Endothelial cell of umbilical vein (primary cell): ENCODE measurements at regions not wholly inside any gene's neighbourhood (a gene's known extent, or its start where the extent isn't known, plus 50 kb on each side); places are given as distances from the start of the nearest gene placed in this dataset.

Experiments used
- BruUV-seq: library from RNA; stranded (reverse); fragments of 400-500 nt; replicated peaks from 2 replicates; lab custom pipeline; 2021; lab: Mats Ljungman, UMichigan
- CTCF ChIA-PET: fragments of 300-600, 350-600 bp; sonication (Branson Sonifier 250); formaldehyde crosslinking; loops from one replicate; lab custom pipeline; 2021; ENCODE audit warnings: antibody characterized with exemption, inconsistent platforms; lab: Charles Lee
- POLR2A ChIA-PET: fragments of 300-600, 350-600 bp; sonication (Branson Sonifier 250); formaldehyde crosslinking; loops from one replicate; lab custom pipeline; 2021; ENCODE audit warnings: antibody characterized with exemption, inconsistent platforms; lab: Charles Lee
- DNase-seq: peaks from one replicate; pipeline ENCODE4 v3.0.0-alpha.2; 2011; ENCODE audit warnings: low read depth, low spot score
- FAIRE-seq: peaks from 2 replicates; lab custom pipeline; 2011; peaks lifted over from hg19 to GRCh38; lab: Jason Lieb, UNC
- H2AFZ ChIP-seq: 2 replicates; pipeline ENCODE4 v1.6.0; 2012; ENCODE audit warnings: low read depth, low read length, control low read depth, inconsistent platforms
- H3K27ac ChIP-seq: 2 replicates; pipeline ENCODE4 v1.5.1; 2011; ENCODE audit warnings: low read depth, mild to moderate bottlenecking, control low read depth, low read length, moderate library complexity; ENCODE audit not compliant: insufficient read depth
- H3K27me3 ChIP-seq, 2 experiments: 2 replicates each; pipeline versions ENCODE4 v1.6.0 to v1.6.1; 2011; ENCODE audit warnings: low read length in 2 of 2, mixed read lengths in 1 of 2; ENCODE audit not compliant: control insufficient read depth in 2 of 2, insufficient read depth in 2 of 2
- H3K36me3 ChIP-seq, 2 experiments: 2 replicates in 1 of 2; 3 replicates in 1 of 2; pipeline ENCODE4 v1.5.1; 2011; ENCODE audit warnings: low read length in 2 of 2, mild to moderate bottlenecking in 1 of 2, moderate library complexity in 1 of 2; ENCODE audit not compliant: control insufficient read depth in 2 of 2, insufficient read depth in 2 of 2; ENCODE audit errors: extremely low read depth in 1 of 2
- H3K4me1 ChIP-seq: 3 replicates; pipeline ENCODE4 v1.5.1; 2011; ENCODE audit warnings: mild to moderate bottlenecking, low read length; ENCODE audit not compliant: control insufficient read depth, insufficient read depth; ENCODE audit errors: extremely low read depth
- H3K4me2 ChIP-seq: 2 replicates; pipeline ENCODE4 v1.6.1; 2011; ENCODE audit warnings: low read length, control low read depth, mixed read lengths; ENCODE audit not compliant: insufficient read depth
- H3K4me3 ChIP-seq, 3 experiments: fragments of 200-600 bp in 1 of 3; sonication (generic), shearing (Covaris generic) in 1 of 3; replicated peaks in 1 of 3; 2 replicates each; pipeline ENCODE4 v1.5.1; 2011 to 2016; ENCODE audit warnings: control low read depth in 3 of 3, low read length in 3 of 3, mild to moderate bottlenecking in 2 of 3, inconsistent platforms in 1 of 3, low read depth in 1 of 3, moderate library complexity in 1 of 3; ENCODE audit not compliant: insufficient read depth in 1 of 3
- H3K79me2 ChIP-seq: 2 replicates; pipeline ENCODE4 v1.6.0; 2012; ENCODE audit warnings: low read length, inconsistent platforms; ENCODE audit not compliant: control insufficient read depth, insufficient read depth
- H3K9ac ChIP-seq: replicated peaks from 2 replicates; pipeline ENCODE3; 2011; ENCODE audit warnings: low read length, control low read depth; ENCODE audit not compliant: insufficient read depth; ENCODE audit errors: extremely low read depth
- H3K9me1 ChIP-seq: replicated peaks from 3 replicates; pipeline ENCODE4 v1.6.0; 2011; ENCODE audit warnings: mild to moderate bottlenecking, low read length; ENCODE audit not compliant: control insufficient read depth, insufficient read depth; ENCODE audit errors: extremely low read depth
- H3K9me3 ChIP-seq: replicated peaks from 2 replicates; pipeline ENCODE4 v1.5.1; 2012; ENCODE audit warnings: low read length, inconsistent platforms; ENCODE audit not compliant: control insufficient read depth, insufficient read depth
- H4K20me1 ChIP-seq: replicated peaks from 2 replicates; pipeline ENCODE3; 2011; ENCODE audit warnings: mild to moderate bottlenecking, low read length; ENCODE audit not compliant: control insufficient read depth, insufficient read depth; ENCODE audit errors: extremely low read depth
- EZH2 ChIP-seq: IDR thresholded peaks from 2 replicates; pipeline ENCODE4 v1.6.1; 2012; ENCODE audit warnings: borderline replicate concordance, low read depth, mild to moderate bottlenecking, moderate library complexity, low read length, inconsistent platforms; ENCODE audit not compliant: severe bottlenecking
- FOS ChIP-seq: IDR thresholded peaks from 2 replicates; pipeline ENCODE4 v1.6.1; 2011; ENCODE audit warnings: mild to moderate bottlenecking, low read length, moderate library complexity, borderline replicate concordance; ENCODE audit not compliant: insufficient read depth
- GATA2 ChIP-seq: IDR thresholded peaks from 2 replicates; pipeline ENCODE4 v1.7.0; 2011; ENCODE audit warnings: low read depth, mild to moderate bottlenecking, moderate library complexity, mixed read lengths, low read length; ENCODE audit not compliant: insufficient read length, insufficient read depth
- JUN ChIP-seq: IDR thresholded peaks from 2 replicates; pipeline ENCODE4 v1.6.1; 2011; ENCODE audit warnings: borderline replicate concordance, low read depth; ENCODE audit not compliant: insufficient read length, insufficient read depth
- MAX ChIP-seq: IDR thresholded peaks from 2 replicates; pipeline ENCODE4 v1.6.1; 2011; ENCODE audit not compliant: insufficient read depth, insufficient read length
- POLR2A ChIP-seq: IDR thresholded peaks from 2 replicates; pipeline ENCODE4 v1.6.1; 2012; ENCODE audit warnings: low read depth, mild to moderate bottlenecking, control low read depth, low read length
- POLR2AphosphoS5 ChIP-seq: IDR thresholded peaks from 2 replicates; pipeline ENCODE4 v1.6.1; 2012; ENCODE audit warnings: low read depth, mild to moderate bottlenecking, control low read depth, low read length, moderate library complexity; ENCODE audit not compliant: insufficient read depth
- dilution Hi-C: fragments of 300-500 bp; cut with MboI; formaldehyde crosslinking; loops from one replicate; pipeline ENCODE4 v1.15.0; 2019; ENCODE audit warnings: low sequenced_read_pairs; ENCODE audit not compliant: extremely low pct_ligation_motif_present
- intact Hi-C: fragments of 100-400 bp; cut with micrococcal nuclease; formaldehyde crosslinking; loops from one replicate; pipeline ENCODE4 v1.10.0; 2022
- TF ChIP-seq, protein P1 (sequence below), 2 donors: IDR thresholded peaks; 1 replicate in 1 of 2; 2 replicates in 1 of 2; pipeline ENCODE4 v1.5.1; 2011; ENCODE audit warnings: low read length in 2 of 2, mild to moderate bottlenecking in 2 of 2, moderate library complexity in 2 of 2, control low read depth in 1 of 2, inconsistent platforms in 1 of 2, low read depth in 1 of 2; ENCODE audit not compliant: insufficient read depth in 1 of 2; ENCODE audit errors: extremely low read depth in 1 of 2

GRCh38 chr7:34584526-34584925 lies 73.5 kb upstream of the NPSR1 start:
- Histone ChIP-seq H3K4me3 (no peak overlapping the region), H3K4me2 (no peak overlapping the region), H3K9me1 (no peaks in the 10 kb centered on the region), H4K20me1 (no peaks in the 10 kb centered on the region), H3K27ac (no peak overlapping the region), H3K4me1 (no peaks in the 10 kb centered on the region), H3K9me3 (no peaks in the 10 kb centered on the region), H2AFZ (no peak overlapping the region), H3K79me2 (no peaks in the 10 kb centered on the region), H3K9ac (no peak overlapping the region), H3K27me3 (no peaks in the 10 kb centered on the region), H3K36me3 (no peaks in the 10 kb centered on the region)
- FAIRE-seq (no peak), DNase-seq (no peak)
- dilution Hi-C loops (no loop called here), intact Hi-C loops (no loop called here)
- POLR2A ChIA-PET, result no interaction called here
- no TSS peak for BruUV-seq
- TF ChIP-seq POLR2AphosphoS5 (no peak), FOS (no peak), MAX (no peak), EZH2 (no peak), POLR2A (no peak), JUN (no peak), GATA2 (no peak)
- TF ChIP-seq, protein P1, sequence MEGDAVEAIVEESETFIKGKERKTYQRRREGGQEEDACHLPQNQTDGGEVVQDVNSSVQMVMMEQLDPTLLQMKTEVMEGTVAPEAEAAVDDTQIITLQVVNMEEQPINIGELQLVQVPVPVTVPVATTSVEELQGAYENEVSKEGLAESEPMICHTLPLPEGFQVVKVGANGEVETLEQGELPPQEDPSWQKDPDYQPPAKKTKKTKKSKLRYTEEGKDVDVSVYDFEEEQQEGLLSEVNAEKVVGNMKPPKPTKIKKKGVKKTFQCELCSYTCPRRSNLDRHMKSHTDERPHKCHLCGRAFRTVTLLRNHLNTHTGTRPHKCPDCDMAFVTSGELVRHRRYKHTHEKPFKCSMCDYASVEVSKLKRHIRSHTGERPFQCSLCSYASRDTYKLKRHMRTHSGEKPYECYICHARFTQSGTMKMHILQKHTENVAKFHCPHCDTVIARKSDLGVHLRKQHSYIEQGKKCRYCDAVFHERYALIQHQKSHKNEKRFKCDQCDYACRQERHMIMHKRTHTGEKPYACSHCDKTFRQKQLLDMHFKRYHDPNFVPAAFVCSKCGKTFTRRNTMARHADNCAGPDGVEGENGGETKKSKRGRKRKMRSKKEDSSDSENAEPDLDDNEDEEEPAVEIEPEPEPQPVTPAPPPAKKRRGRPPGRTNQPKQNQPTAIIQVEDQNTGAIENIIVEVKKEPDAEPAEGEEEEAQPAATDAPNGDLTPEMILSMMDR (IDR thresholded peaks at IDR 0.05; ENCODE audit: extremely low read depth in 1 of 2, insufficient read depth in 1 of 2, low read depth in 1 of 2, low read length in 2 of 2), result no peak
- CTCF ChIA-PET, result interaction anchor here (1.2 kb wide), 1 partner anchor 12 kb away, joined by 3 read pairs; no protein-coding TSS in a partner anchor
